Myocyte (in vitro differentiated cells): ENCODE measurements at regions not wholly inside any gene's neighbourhood (a gene's known extent, or its start where the extent isn't known, plus 50 kb on each side); places are given as distances from the start of the nearest gene placed in this dataset.

Experiments
- DNase-seq: peaks from one replicate; pipeline ENCODE4 v3.0.0-alpha.2; 2012; ENCODE audit warnings: low read depth

GRCh38 chr17:56648321-56648720, 54.8 kb downstream of the NOG start:
- no peak for DNase-seq

GRCh38 chr17:56648806-56649205, 55.3 kb downstream of the NOG start:
- DNase-seq: no peak

- DNase-seq: no peak
Measured at GRCh38 chr17:56652628-56653027, 59.1 kb downstream of the NOG start.

- DNase-seq: peak; percentile 89
Measured at GRCh38 chr17:56653877-56654276, 60.4 kb downstream of the NOG start.

GRCh38 chr17:56656701-56657327, 63.3 kb downstream of the NOG start:
- DNase-seq: no peak

- no peak for DNase-seq
Measured at GRCh38 chr17:56658648-56659047, 65.1 kb downstream of the NOG start.

- DNase-seq: no peak
Measured at GRCh38 chr17:56659622-56660021, 66.1 kb downstream of the NOG start.

- no peak for DNase-seq
Measured at GRCh38 chr17:56661906-56662305, 68.4 kb downstream of the NOG start.

GRCh38 chr17:56665864-56666263, 72.4 kb downstream of the NOG start:
- DNase-seq: peak; percentile 65

- no peak for DNase-seq
Measured at GRCh38 chr17:56667925-56668458, 74.5 kb downstream of the NOG start.

- no peak for DNase-seq
Measured at GRCh38 chr17:56672195-56672594, 78.7 kb downstream of the NOG start.

- no peak for DNase-seq
Measured at GRCh38 chr17:56674401-56674925, 81.0 kb downstream of the NOG start.

- DNase-seq: no peak
Measured at GRCh38 chr17:56675876-56676660, 82.6 kb downstream of the NOG start.

GRCh38 chr17:56676810-56677209, 83.3 kb downstream of the NOG start:
- peak; percentile 66 for DNase-seq

GRCh38 chr17:56678249-56679114, 85.0 kb downstream of the NOG start:
- peak; percentile 46 for DNase-seq

- DNase-seq: peak; percentile 75
Measured at GRCh38 chr17:56679115-56679776, 85.7 kb downstream of the NOG start.

GRCh38 chr17:56679777-56680422, 86.4 kb downstream of the NOG start:
- peak; percentile 48 for DNase-seq

GRCh38 chr17:56680676-56681075, 87.2 kb downstream of the NOG start:
- peak; percentile 81 for DNase-seq

- peak; percentile 99 for DNase-seq
Measured at GRCh38 chr17:56681561-56682266, 88.2 kb downstream of the NOG start.

- no peak for DNase-seq
Measured at GRCh38 chr17:56688151-56688550, 94.7 kb downstream of the NOG start.
